ENCODE measurements at regions not wholly inside any gene's neighbourhood (a gene's known extent, or its start where the extent isn't known, plus 50 kb on each side); places are given as distances from the start of the nearest gene placed in this dataset.

GRCh38 chr4:34486461-34487363 lies 1757.6 kb downstream of the ARAP2 start:
- no peak for TF ChIP-seq CTCF (conservative IDR thresholded peaks at IDR 0.05; ENCODE audit: low read depth, low read length)
- no peak for TF ChIP-seq EZH2 (IDR thresholded peaks at IDR 0.05; ENCODE audit: borderline replicate concordance, low read depth, low read length, poor library complexity, severe bottlenecking)
